PFSK-1 (cell line): ENCODE measurements at regions not wholly inside any gene's neighbourhood (a gene's known extent, or its start where the extent isn't known, plus 50 kb on each side); places are given as distances from the start of the nearest gene placed in this dataset.

Experiments used
- FOXP2 ChIP-seq: optimal IDR thresholded peaks from 2 replicates; pipeline ENCODE3; 2011; ENCODE audit warnings: borderline replicate concordance, control low read depth, inconsistent platforms; ENCODE audit not compliant: insufficient read depth; ENCODE audit errors: extremely low read length, extremely low read depth
- POLR2AphosphoS5 ChIP-seq: IDR thresholded peaks from 2 replicates; pipeline ENCODE4 v1.6.1; 2012; ENCODE audit warnings: low read depth, mild to moderate bottlenecking, control low read depth, low read length, moderate library complexity
- REST ChIP-seq, 2 experiments: IDR thresholded peaks; 2 replicates each; pipeline versions ENCODE4 v1.6.1 to v1.8.0; 2011 to 2012; ENCODE audit warnings: low read depth in 2 of 2, low read length in 2 of 2, control low read depth in 1 of 2, inconsistent platforms in 1 of 2, mild to moderate bottlenecking in 1 of 2, moderate library complexity in 1 of 2; ENCODE audit not compliant: insufficient read depth in 1 of 2
- SIN3A ChIP-seq: IDR thresholded peaks from 2 replicates; pipeline ENCODE4 v1.6.1; 2012; ENCODE audit warnings: mild to moderate bottlenecking, low read length, moderate library complexity, borderline replicate concordance; ENCODE audit not compliant: insufficient read depth
- TAF1 ChIP-seq: IDR thresholded peaks from 2 replicates; pipeline ENCODE4 v1.6.1; 2012; ENCODE audit warnings: low read length, control low read depth, borderline replicate concordance; ENCODE audit not compliant: insufficient read depth

GRCh38 chr2:184114439-184114838, 483.9 kb upstream of the ZNF804A start:
- no peak for TF ChIP-seq FOXP2
- TF ChIP-seq POLR2AphosphoS5: no peak
- TF ChIP-seq SIN3A: no peak
- TF ChIP-seq REST (IDR thresholded peaks at IDR 0.05; ENCODE audit: insufficient read depth in 1 of 2, low read depth in 2 of 2, low read length in 2 of 2): no peak
- TF ChIP-seq TAF1: no peak

GRCh38 chr2:184119989-184120800, 478.1 kb upstream of the ZNF804A start:
- TF ChIP-seq SIN3A (no peak), TAF1 (no peak), FOXP2 (no peak), REST (IDR thresholded peaks at IDR 0.05; ENCODE audit: insufficient read depth in 1 of 2, low read depth in 2 of 2, low read length in 2 of 2) (no peak), POLR2AphosphoS5 (no peak)

GRCh38 chr2:184125867-184126266, 472.5 kb upstream of the ZNF804A start:
- TF ChIP-seq SIN3A (no peak), TAF1 (no peak), REST (IDR thresholded peaks at IDR 0.05; ENCODE audit: insufficient read depth in 1 of 2, low read depth in 2 of 2, low read length in 2 of 2) (no peak), POLR2AphosphoS5 (no peak), FOXP2 (no peak)

GRCh38 chr2:184129073-184129472, 469.3 kb upstream of the ZNF804A start:
- no peak for TF ChIP-seq SIN3A
- no peak for TF ChIP-seq FOXP2
- no peak for TF ChIP-seq POLR2AphosphoS5
- TF ChIP-seq TAF1: no peak
- TF ChIP-seq REST (IDR thresholded peaks at IDR 0.05; ENCODE audit: insufficient read depth in 1 of 2, low read depth in 2 of 2, low read length in 2 of 2): no peak

- no peak for TF ChIP-seq TAF1
- no peak for TF ChIP-seq FOXP2
These were observed 460.4 kb upstream of the ZNF804A start for GRCh38 chr2:184137955-184138354.
